ENCODE measurements at regions not wholly inside any gene's neighbourhood (a gene's known extent, or its start where the extent isn't known, plus 50 kb on each side); places are given as distances from the start of the nearest gene placed in this dataset.

DNA sequence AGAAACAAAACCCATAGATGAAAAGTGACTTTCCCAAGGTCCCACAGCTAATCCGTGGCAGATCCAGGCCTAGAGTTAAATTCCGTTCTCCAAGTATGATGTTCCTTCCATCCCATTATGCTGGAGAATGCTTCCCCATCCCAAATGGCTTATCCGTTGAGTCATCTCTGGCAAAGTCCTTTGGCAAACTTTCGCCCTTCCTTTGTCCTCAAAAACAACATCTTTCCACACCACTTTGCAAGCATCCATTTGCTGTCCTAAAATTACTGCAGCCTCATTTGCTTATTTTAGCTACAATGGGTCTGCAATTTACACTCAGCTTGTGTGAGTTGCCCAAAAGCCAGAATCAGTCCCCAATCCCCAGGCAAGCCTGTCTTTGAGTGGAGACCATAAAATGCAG, 304.0 kb upstream of the TLE3 start:
- H3K27ac Mint-ChIP-seq (ENCODE audit: unreplicated experiment) = no peak overlapping the region
- TF ChIP-seq, protein P1, sequence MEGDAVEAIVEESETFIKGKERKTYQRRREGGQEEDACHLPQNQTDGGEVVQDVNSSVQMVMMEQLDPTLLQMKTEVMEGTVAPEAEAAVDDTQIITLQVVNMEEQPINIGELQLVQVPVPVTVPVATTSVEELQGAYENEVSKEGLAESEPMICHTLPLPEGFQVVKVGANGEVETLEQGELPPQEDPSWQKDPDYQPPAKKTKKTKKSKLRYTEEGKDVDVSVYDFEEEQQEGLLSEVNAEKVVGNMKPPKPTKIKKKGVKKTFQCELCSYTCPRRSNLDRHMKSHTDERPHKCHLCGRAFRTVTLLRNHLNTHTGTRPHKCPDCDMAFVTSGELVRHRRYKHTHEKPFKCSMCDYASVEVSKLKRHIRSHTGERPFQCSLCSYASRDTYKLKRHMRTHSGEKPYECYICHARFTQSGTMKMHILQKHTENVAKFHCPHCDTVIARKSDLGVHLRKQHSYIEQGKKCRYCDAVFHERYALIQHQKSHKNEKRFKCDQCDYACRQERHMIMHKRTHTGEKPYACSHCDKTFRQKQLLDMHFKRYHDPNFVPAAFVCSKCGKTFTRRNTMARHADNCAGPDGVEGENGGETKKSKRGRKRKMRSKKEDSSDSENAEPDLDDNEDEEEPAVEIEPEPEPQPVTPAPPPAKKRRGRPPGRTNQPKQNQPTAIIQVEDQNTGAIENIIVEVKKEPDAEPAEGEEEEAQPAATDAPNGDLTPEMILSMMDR (IDR thresholded peaks at IDR 0.05; ENCODE audit: partially characterized antibody, unreplicated experiment) = no peak
- peaks cover 3% of the 10 kb centered on the region for H3K36me3 Mint-ChIP-seq (ENCODE audit: unreplicated experiment)
- H3K9me3 Mint-ChIP-seq (ENCODE audit: unreplicated experiment) = peaks cover 6% of the 10 kb centered on the region
- peaks cover 2% of the 10 kb centered on the region for H3K27me3 Mint-ChIP-seq (ENCODE audit: unreplicated experiment)
- no peaks in the 10 kb centered on the region for H3K4me1 Mint-ChIP-seq (ENCODE audit: low read depth, unreplicated experiment)
- DNase-seq = no peak
- no peak overlapping the region for H3K4me3 Mint-ChIP-seq (ENCODE audit: unreplicated experiment)

DNA sequence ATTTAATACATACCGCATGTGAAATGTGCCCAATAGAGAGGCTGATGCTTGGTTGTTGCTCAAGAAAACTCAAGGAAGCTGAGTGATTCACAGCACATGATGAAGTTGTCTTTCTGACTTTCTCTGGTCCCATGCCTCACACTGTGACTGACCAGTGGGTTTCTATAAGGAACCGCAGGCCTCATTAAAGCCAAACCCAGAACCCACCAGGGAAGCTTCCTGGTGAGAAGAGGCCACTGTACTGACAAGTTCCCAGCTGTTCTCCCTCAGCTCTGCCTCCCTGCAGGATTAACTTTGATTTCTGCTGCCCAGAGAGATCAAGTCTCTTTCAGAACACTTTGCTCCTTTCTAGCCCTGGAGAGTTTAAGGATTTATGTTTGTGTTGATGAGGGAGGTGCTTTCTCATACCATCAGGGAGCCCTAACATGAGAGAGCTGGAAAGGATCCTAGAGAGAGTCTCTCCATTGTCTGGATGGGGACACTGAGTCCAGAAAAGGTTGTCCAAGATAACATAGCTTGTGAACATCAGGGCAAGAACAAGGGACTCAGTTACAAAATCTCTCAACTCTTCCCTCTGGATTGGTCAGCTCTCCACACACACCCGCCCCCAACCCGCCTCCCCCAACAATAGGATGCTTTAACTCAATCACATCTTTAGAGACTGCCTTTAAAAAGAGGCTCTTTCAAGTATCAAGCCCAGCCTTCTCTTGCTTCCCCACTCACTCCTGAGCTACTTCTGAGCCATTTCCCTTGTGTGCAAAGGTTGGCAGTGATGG, 303.2 kb upstream of the TLE3 start:
- Mint-ChIP-seq H3K27ac (ENCODE audit: unreplicated experiment) (no peak overlapping the region), H3K9me3 (ENCODE audit: unreplicated experiment) (peaks cover 2% of the 10 kb centered on the region)
- TF ChIP-seq, protein P1 (IDR thresholded peaks at IDR 0.05; ENCODE audit: partially characterized antibody, unreplicated experiment) = no peak

DNA sequence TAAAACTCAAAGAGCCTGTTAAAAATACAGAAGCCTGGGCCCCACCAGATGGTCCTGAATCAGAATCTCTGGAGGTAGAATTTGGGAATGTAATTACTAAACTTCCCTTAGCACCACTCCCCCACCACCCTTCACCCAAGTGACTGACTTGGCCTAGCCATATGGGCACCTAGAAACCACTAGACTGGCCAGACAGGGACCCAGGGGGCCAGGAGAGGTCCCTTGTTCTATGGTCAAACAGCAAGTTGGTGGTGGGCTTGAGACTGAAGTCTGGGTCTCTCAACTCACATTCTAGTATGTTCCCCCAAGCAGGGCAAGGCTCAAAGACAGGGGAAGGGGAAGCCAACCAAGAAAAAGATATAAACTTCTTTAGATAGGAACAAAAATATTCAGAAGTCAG, 301.5 kb upstream of the TLE3 start:
- no peaks in the 10 kb centered on the region for H3K9me3 Mint-ChIP-seq (ENCODE audit: unreplicated experiment)
- TF ChIP-seq, protein P1 (IDR thresholded peaks at IDR 0.05; ENCODE audit: partially characterized antibody, unreplicated experiment) = no peak
- H3K4me3 Mint-ChIP-seq (ENCODE audit: unreplicated experiment) = no peak overlapping the region
- DNase-seq = no peak
- H3K27ac Mint-ChIP-seq (ENCODE audit: unreplicated experiment) = no peak overlapping the region
- no peaks in the 10 kb centered on the region for H3K4me1 Mint-ChIP-seq (ENCODE audit: low read depth, unreplicated experiment)
- H3K36me3 Mint-ChIP-seq (ENCODE audit: unreplicated experiment) = peaks cover 3% of the 10 kb centered on the region
- peaks cover 2% of the 10 kb centered on the region for H3K27me3 Mint-ChIP-seq (ENCODE audit: unreplicated experiment)

More for the DNA sequence above, 303.2 kb upstream of the TLE3 start:
- no peaks in the 10 kb centered on the region for H3K4me1 Mint-ChIP-seq (ENCODE audit: low read depth, unreplicated experiment)
- H3K4me3 Mint-ChIP-seq (ENCODE audit: unreplicated experiment) = no peak overlapping the region
- H3K27me3 Mint-ChIP-seq (ENCODE audit: unreplicated experiment) = peaks cover 2% of the 10 kb centered on the region
- peaks cover 3% of the 10 kb centered on the region for H3K36me3 Mint-ChIP-seq (ENCODE audit: unreplicated experiment)
- DNase-seq = no peak

DNA sequence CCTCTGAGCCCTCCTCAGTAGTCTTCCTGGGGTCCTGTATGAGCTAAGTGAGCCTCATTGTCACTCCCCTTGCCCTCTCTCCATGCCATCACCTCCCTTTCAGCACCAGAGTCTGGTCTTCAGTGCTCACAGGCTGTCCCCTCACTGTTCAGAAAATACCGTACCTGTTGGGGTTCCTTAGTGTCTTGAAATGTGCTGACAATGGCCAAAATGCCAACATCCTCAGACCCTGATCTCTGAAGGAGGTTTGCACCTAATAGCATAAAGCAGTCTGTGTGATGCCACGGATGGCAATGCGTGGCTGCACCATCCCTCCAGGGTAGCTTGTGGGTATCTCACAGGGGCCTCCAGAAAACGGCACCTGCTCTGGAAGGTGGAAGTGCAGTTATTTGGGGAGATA, 301.0 kb upstream of the TLE3 start:
- Mint-ChIP-seq H3K27ac (ENCODE audit: unreplicated experiment) (no peak overlapping the region), H3K9me3 (ENCODE audit: unreplicated experiment) (no peaks in the 10 kb centered on the region), H3K36me3 (ENCODE audit: unreplicated experiment) (peaks cover 3% of the 10 kb centered on the region), H3K4me1 (ENCODE audit: low read depth, unreplicated experiment) (no peaks in the 10 kb centered on the region), H3K27me3 (ENCODE audit: unreplicated experiment) (peaks cover 2% of the 10 kb centered on the region), H3K4me3 (ENCODE audit: unreplicated experiment) (no peak overlapping the region)
- DNase-seq = no peak
- TF ChIP-seq, protein P1 (IDR thresholded peaks at IDR 0.05; ENCODE audit: partially characterized antibody, unreplicated experiment) = no peak

DNA sequence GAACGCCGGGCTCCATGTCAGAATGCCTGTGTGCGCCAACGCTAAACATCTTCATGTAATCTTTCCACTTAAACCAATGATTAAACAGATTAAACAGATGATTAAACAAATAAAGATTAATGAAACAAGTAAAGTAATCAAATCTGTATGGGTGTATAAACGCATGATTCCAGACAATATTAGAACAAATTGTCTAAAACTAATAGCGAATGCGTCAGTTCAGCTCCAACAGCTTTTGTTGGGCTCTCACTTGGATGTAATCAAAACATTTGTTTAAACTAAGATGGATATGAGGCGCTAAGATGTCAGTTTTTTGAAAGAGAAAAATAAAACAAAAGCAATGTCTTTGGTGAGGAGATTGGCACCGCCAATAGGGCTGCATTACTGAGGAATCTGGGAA, 299.1 kb upstream of the TLE3 start:
- TF ChIP-seq, protein P1 (IDR thresholded peaks at IDR 0.05; ENCODE audit: partially characterized antibody, unreplicated experiment) = no peak
- Mint-ChIP-seq H3K9me3 (ENCODE audit: unreplicated experiment) (no peaks in the 10 kb centered on the region), H3K4me3 (ENCODE audit: unreplicated experiment) (no peak overlapping the region), H3K27ac (ENCODE audit: unreplicated experiment) (no peak overlapping the region), H3K27me3 (ENCODE audit: unreplicated experiment) (peaks cover 2% of the 10 kb centered on the region), H3K36me3 (ENCODE audit: unreplicated experiment) (peaks cover 3% of the 10 kb centered on the region), H3K4me1 (ENCODE audit: low read depth, unreplicated experiment) (no peaks in the 10 kb centered on the region)
- no peak for DNase-seq
